A673 (cell line): ENCODE measurements at regions not wholly inside any gene's neighbourhood (a gene's known extent, or its start where the extent isn't known, plus 50 kb on each side); places are given as distances from the start of the nearest gene placed in this dataset.

Source experiments
- BruUV-seq: library from RNA; stranded (reverse); fragments of 400-500 nt; replicated peaks from 2 replicates; lab custom pipeline; 2021; lab: Mats Ljungman, UMichigan
- CTCF ChIA-PET: fragments of 300-600 bp; sonication (Branson Sonifier 250); formaldehyde crosslinking; loops from one replicate; lab custom pipeline; 2022; ENCODE audit warnings: antibody characterized with exemption; lab: Charles Lee
- POLR2A ChIA-PET: fragments of 300-600 bp; sonication (Branson Sonifier 250); formaldehyde crosslinking; loops from one replicate; lab custom pipeline; 2022; ENCODE audit warnings: antibody characterized with exemption; ENCODE audit not compliant: low non-redundant PET; lab: Charles Lee
- DNase-seq: peaks from one replicate; pipeline ENCODE4 v3.0.0-alpha.2; 2015; ENCODE audit warnings: low spot score
- H3K27ac ChIP-seq: fragments of 200-600 bp; sonication (generic); 2 replicates; pipeline ENCODE4 v1.5.1; 2016; ENCODE audit warnings: mixed run types, low read depth, mild to moderate bottlenecking, mixed read lengths, antibody characterized with exemption, low read length; ENCODE audit not compliant: poor library complexity, severe bottlenecking
- H3K27me3 ChIP-seq: fragments of 200-600 bp; sonication (generic); replicated peaks from 2 replicates; pipeline ENCODE4 v1.6.1; 2017; ENCODE audit warnings: mixed run types, low read depth, mild to moderate bottlenecking, mixed read lengths, antibody characterized with exemption, low read length; ENCODE audit not compliant: insufficient read depth, poor library complexity
- H3K36me3 ChIP-seq: fragments of 200-600 bp; sonication (generic); 2 replicates; pipeline ENCODE4 v1.6.1; 2016; ENCODE audit warnings: mixed run types, mild to moderate bottlenecking, mixed read lengths, antibody characterized with exemption, low read length; ENCODE audit not compliant: insufficient read depth, poor library complexity, severe bottlenecking
- H3K4me1 ChIP-seq: fragments of 200-600 bp; sonication (generic); 2 replicates; pipeline ENCODE4 v1.6.1; 2017; ENCODE audit warnings: mixed run types, mild to moderate bottlenecking, mixed read lengths, antibody characterized with exemption, low read length; ENCODE audit not compliant: insufficient read depth, poor library complexity, severe bottlenecking
- H3K4me3 ChIP-seq: fragments of 200-600 bp; sonication (generic); 2 replicates; pipeline ENCODE4 v1.5.1; 2016; ENCODE audit warnings: low read depth, mixed run types, mild to moderate bottlenecking, mixed read lengths, low read length; ENCODE audit not compliant: poor library complexity, severe bottlenecking
- H3K9me3 ChIP-seq: fragments of 200-600 bp; sonication (generic); 2 replicates; pipeline ENCODE4 v1.6.1; 2016; ENCODE audit warnings: mixed run types, low read depth, mild to moderate bottlenecking, mixed read lengths, antibody characterized with exemption, low read length; ENCODE audit not compliant: poor library complexity, severe bottlenecking
- CTCF ChIP-seq: fragments of 300-800, 200-600 bp; sonication (generic); conservative IDR thresholded peaks from 2 replicates; pipeline ENCODE4 v1.5.1; 2017; ENCODE audit warnings: low read depth, mild to moderate bottlenecking, antibody characterized with exemption, low read length, moderate library complexity, mixed read lengths
- EZH2 ChIP-seq: fragments of 200-600 bp; sonication (generic); IDR thresholded peaks from 2 replicates; pipeline ENCODE4 v1.6.1; 2017; ENCODE audit warnings: borderline replicate concordance, low read depth, mild to moderate bottlenecking, mixed read lengths, antibody characterized with exemption, low read length; ENCODE audit not compliant: poor library complexity, severe bottlenecking
- intact Hi-C: fragments of 100-400 bp; cut with micrococcal nuclease; formaldehyde crosslinking; loops from one replicate; pipeline ENCODE4 v1.10.0; 2022; ENCODE audit not compliant: unreplicated experiment

- no peak overlapping the region for H3K4me3 ChIP-seq
- TF ChIP-seq EZH2, result no peak
- TF ChIP-seq CTCF, result no peak
- intact Hi-C loops, result no loop called here
- H3K4me1 ChIP-seq, result no peaks in the 10 kb centered on the region
- no peaks in the 10 kb centered on the region for H3K36me3 ChIP-seq
- H3K27ac ChIP-seq, result no peak overlapping the region
- no peak for DNase-seq
- no peaks in the 10 kb centered on the region for H3K27me3 ChIP-seq
- H3K9me3 ChIP-seq, result no peaks in the 10 kb centered on the region
- ChIA-PET POLR2A (no interaction called here), CTCF (no interaction called here)
- no TSS peak for BruUV-seq
Observed at GRCh38 chrX:8897259-8897658, 96.1 kb upstream of the FAM9A start.

DNA sequence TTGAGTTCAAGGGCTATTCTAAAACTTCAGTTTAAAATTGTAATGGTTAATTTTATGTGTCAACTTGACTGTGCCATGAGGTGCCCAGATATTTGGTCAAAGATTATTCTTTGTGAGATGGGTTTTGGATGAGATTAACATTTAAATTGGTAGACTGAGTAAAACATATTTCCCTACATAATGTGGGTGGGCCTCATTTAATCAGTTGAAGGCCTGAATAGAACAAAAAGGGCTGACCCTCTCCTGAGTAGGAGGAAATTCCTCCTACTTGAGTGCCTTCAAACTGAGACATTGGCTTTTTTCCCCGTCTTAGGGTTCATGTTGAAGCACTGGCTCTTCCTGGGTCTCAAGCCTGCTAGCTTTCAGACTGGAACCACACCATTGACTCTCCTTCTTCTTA, 89.6 kb upstream of the FAM9A start:
- Histone ChIP-seq H3K36me3 (no peaks in the 10 kb centered on the region), H3K4me3 (no peak overlapping the region), H3K9me3 (no peaks in the 10 kb centered on the region), H3K4me1 (no peaks in the 10 kb centered on the region), H3K27ac (no peak overlapping the region), H3K27me3 (no peaks in the 10 kb centered on the region)
- TF ChIP-seq EZH2 (no peak), CTCF (no peak)
- DNase-seq, result no peak
- ChIA-PET CTCF (no interaction called here), POLR2A (no interaction called here)
- intact Hi-C loops, result loop anchor here (1.0 kb wide), 1 partner anchor 10 kb away; no protein-coding TSS in a partner anchor
- no TSS peak for BruUV-seq

DNA sequence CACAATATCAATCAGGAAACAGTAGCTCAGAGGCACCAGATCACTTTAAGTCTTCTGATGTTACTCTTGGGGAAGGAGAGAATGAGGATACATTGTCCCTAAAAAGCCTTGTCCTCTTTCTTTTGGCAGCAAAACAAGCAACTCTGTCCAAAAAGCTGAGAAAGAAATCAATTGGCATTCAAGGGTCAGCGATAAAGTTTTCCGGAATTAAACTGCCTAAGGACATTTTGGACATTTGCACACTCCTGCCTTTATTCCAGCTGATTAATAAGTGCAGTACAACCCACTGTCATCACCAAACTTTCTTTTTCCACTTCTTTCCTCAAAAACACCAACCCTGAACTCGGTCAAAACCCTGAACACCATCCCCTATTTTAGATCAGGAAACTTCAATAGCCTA, 85.8 kb upstream of the FAM9A start:
- H3K27me3 ChIP-seq, result peaks cover 4% of the 10 kb centered on the region
- no peak overlapping the region for H3K4me3 ChIP-seq
- BruUV-seq, result no TSS peak
- no peak for TF ChIP-seq CTCF
- no peak for TF ChIP-seq EZH2
- no peak for DNase-seq
- H3K27ac ChIP-seq, result no peak overlapping the region
- H3K4me1 ChIP-seq, result no peaks in the 10 kb centered on the region
- H3K9me3 ChIP-seq, result no peaks in the 10 kb centered on the region
- ChIA-PET POLR2A (no interaction called here), CTCF (no interaction called here)
- intact Hi-C loops, result no loop called here
- H3K36me3 ChIP-seq, result no peaks in the 10 kb centered on the region
